Thymus (tissue), 11 donors: ENCODE measurements at regions not wholly inside any gene's neighbourhood (a gene's known extent, or its start where the extent isn't known, plus 50 kb on each side); places are given as distances from the start of the nearest gene placed in this dataset.

ENCODE experiments used
- DNase-seq, 9 donors: peaks; one replicate each; pipeline ENCODE4 v3.0.0-alpha.2; 2013; ENCODE audit warnings: low spot score in 9 of 9, low read depth in 6 of 9, missing footprints in 1 of 9
- H3K27ac ChIP-seq, 2 donors: one replicate each; pipeline ENCODE4 v1.5.1; 2013; ENCODE audit warnings: control low read depth in 1 of 2, low read depth in 1 of 2, low read length in 1 of 2, mild to moderate bottlenecking in 1 of 2, moderate library complexity in 1 of 2
- H3K27me3 ChIP-seq, 2 donors: one replicate each; pipeline ENCODE4 v1.5.1; 2013; ENCODE audit warnings: low read length in 1 of 2; ENCODE audit not compliant: control insufficient read depth in 2 of 2, insufficient read depth in 1 of 2
- H3K36me3 ChIP-seq, 2 donors: one replicate each; pipeline ENCODE4 v1.5.1; 2013; ENCODE audit warnings: low read length in 1 of 2, mild to moderate bottlenecking in 1 of 2, moderate library complexity in 1 of 2; ENCODE audit not compliant: control insufficient read depth in 2 of 2, insufficient read depth in 2 of 2
- H3K4me1 ChIP-seq, 2 donors: one replicate each; pipeline ENCODE4 v1.5.1; 2013; ENCODE audit warnings: low read length in 2 of 2; ENCODE audit not compliant: control insufficient read depth in 2 of 2, insufficient read depth in 2 of 2
- H3K4me3 ChIP-seq, 2 donors: one replicate each; pipeline ENCODE4 v1.5.1; 2013; ENCODE audit warnings: low read length in 2 of 2, control low read depth in 1 of 2, mild to moderate bottlenecking in 1 of 2
- H3K9me3 ChIP-seq, 2 donors: one replicate each; pipeline ENCODE4 v1.5.1; 2013; ENCODE audit warnings: low read length in 1 of 2, mild to moderate bottlenecking in 1 of 2; ENCODE audit not compliant: control insufficient read depth in 2 of 2, insufficient read depth in 1 of 2
- WGBS: extraction: QIAGEN DNeasy Blood & Tissue Kit; methylation state at CpG from one replicate; pipeline ENCODE4 v1.1.7; 2013; 5-methylcytosine and 5-hydroxymethylcytosine counted together
- donor health status: healthy.

DNA sequence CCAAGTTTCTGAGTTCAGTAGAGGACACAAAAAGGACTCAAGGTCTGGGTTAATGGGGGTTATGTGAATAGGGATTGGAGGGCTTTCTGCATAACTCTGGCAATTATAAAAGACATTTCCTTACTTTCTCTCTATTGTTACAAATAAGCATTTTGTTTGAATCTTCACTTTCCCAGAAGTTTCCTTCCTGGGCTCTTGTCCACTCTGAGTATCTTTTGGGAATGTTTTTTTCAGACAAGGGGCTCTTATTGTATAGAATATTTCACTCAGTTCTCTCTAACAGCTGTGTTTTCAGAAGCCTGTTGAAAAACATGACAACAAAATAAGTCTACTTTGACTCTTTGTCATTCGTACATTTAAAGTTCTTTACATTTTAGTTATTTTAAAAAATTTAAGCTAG lies 57.6 kb upstream of the MAP9 start:
- Histone ChIP-seq H3K27ac (no peak overlapping the region), H3K4me3 (no peak overlapping the region), H3K27me3 (no peaks in the 10 kb centered on the region), H3K9me3 (no peaks in the 10 kb centered on the region), H3K4me1 (no peaks in the 10 kb centered on the region), H3K36me3 (no peaks in the 10 kb centered on the region)
- no peak for DNase-seq
- 100% methylated on average over 1 of the region's 1 CpG for WGBS

DNA sequence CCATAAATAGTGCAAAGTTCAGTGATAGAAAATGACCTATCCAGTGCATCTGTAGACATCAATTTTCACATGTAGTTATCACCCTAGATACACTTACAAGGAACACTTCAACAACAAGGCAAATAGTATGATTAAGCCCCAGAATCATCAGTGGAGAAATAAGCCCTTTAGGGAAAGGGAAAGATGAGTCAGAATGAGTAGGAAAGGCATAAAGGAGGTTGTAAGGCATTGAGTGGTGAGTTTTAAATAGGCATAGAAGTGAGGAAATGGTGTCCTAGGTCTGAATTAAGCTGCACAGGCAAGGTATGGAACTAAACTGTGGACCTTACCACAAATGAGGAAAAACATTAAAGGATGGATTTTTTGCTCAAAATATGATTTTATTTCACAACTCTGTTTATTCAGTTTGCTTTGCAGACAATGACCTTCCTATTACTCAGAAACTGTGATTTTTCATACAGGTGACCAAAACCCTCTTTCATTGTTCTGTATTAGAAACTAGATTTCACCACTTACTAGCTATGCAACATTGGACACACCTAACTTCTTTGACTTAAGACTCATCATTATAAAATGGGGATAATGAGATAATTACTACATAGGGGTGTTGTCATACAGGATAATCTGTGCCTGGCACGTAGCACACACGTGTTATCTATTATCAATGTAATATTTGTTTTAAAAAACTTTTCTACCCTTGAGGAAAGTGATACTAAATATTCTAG lies 57.0 kb upstream of the MAP9 start:
- no peak for DNase-seq
- H3K4me3 ChIP-seq, result no peak overlapping the region
- no peaks in the 10 kb centered on the region for H3K27me3 ChIP-seq
- WGBS, result 97% methylated on average over 2 of the region's 2 CpGs
- no peak overlapping the region for H3K27ac ChIP-seq
- no peaks in the 10 kb centered on the region for H3K4me1 ChIP-seq
- H3K36me3 ChIP-seq, result no peaks in the 10 kb centered on the region
- no peaks in the 10 kb centered on the region for H3K9me3 ChIP-seq

DNA sequence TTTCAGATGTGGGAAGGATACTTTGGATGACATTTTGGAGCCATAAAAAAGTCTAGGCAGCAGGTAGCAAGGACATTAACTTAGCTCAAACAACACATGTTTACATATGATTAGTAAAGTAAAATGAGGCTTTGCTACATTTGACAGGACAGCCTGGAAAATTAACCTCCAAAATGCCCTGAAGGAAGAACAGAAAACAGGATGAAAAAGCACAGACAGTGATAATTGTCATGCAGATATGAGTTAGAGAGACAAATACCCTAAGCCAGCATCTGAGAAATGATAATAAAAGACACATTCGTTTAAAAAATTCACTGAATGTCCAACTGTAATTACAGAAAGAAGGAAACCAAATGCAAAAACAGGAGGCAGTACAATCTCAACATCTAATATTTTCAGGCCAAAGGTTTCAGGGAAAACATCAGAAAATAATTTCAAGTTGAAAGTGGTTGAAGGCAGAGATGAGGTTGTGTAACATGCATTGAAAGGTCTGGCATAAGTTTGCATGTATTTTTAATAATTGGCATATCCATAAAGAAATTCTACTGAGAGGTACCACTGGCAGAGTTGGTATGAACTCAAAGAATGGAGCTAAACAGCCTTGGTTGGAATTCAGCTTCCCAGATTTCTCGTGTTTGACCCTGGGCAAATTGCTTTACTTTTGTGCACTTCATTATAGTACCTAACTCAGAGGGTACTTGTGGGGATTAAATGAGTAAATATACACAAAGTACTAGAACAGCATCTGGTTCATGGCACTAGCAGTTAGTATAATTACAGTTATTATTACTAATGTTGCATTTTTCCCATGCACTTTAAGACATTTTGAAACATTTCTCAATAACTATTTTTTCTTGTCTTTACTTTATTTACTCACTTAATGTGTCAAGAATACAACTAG lies 54.4 kb upstream of the MAP9 start:
- H3K36me3 ChIP-seq, result no peaks in the 10 kb centered on the region
- H3K4me3 ChIP-seq, result no peak overlapping the region
- no peak for DNase-seq
- 65% methylated on average over 2 of the region's 2 CpGs for WGBS
- H3K4me1 ChIP-seq, result no peaks in the 10 kb centered on the region
- H3K9me3 ChIP-seq, result peaks cover 0 to 2% of the 10 kb centered on the region in 2 donors
- H3K27ac ChIP-seq, result no peak overlapping the region
- H3K27me3 ChIP-seq, result no peaks in the 10 kb centered on the region

DNA sequence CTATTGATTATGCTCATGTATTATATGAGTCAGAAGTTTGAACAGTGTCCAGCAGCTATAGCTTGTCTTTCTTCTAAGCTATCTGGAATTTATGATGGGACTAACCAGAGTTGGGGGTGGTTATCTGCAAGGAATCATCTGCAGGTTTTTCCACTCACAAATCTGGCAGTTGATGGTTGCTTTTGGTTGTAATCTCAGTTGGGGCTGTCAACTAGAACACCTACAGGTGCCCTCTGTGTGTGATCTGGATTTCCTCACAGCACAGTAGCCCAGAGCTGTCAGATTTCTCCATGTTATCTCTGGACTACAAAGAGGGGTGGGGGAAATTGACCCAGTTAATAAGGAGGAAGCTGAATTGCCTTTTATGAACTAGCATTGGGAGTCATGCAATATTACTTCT lies 51.4 kb upstream of the MAP9 start:
- H3K9me3 ChIP-seq, result peaks cover 0 to 2% of the 10 kb centered on the region in 2 donors

GRCh38 chr4:155426953-155427352 lies 50.2 kb upstream of the MAP9 start:
- no peaks in the 10 kb centered on the region for H3K4me1 ChIP-seq
- 94% methylated on average over 9 of the region's 9 CpGs for WGBS
- H3K4me3 ChIP-seq, result no peak overlapping the region
- no peaks in the 10 kb centered on the region for H3K27me3 ChIP-seq
- no peaks in the 10 kb centered on the region for H3K36me3 ChIP-seq
- peaks cover 0 to 2% of the 10 kb centered on the region in 2 donors for H3K9me3 ChIP-seq
- no peak for DNase-seq
- no peak overlapping the region for H3K27ac ChIP-seq

More for the DNA sequence above, 51.4 kb upstream of the MAP9 start:
- Histone ChIP-seq H3K27me3 (no peaks in the 10 kb centered on the region), H3K27ac (no peak overlapping the region), H3K4me3 (no peak overlapping the region), H3K4me1 (no peaks in the 10 kb centered on the region), H3K36me3 (no peaks in the 10 kb centered on the region)
- no peak for DNase-seq
